ENCODE measurements at regions not wholly inside any gene's neighbourhood (a gene's known extent, or its start where the extent isn't known, plus 50 kb on each side); places are given as distances from the start of the nearest gene placed in this dataset.
A peak's percentile ranks its signal among the peaks of the same experiment; 100 is the strongest.

GRCh38 chr11:105377870-105378269 is 232.0 kb upstream of the GRIA4 start:
- DNase-seq (ENCODE audit: low read depth) (no peak), FAIRE-seq (no peak)
- no peak overlapping the region for H3K4me3 ChIP-seq (ENCODE audit: low read depth, low read length)
- TF ChIP-seq CTCF (IDR thresholded peaks at IDR 0.05; ENCODE audit: insufficient read depth, low read length, severe bottlenecking) = no peak
- no peaks in the 10 kb centered on the region for H3K36me3 ChIP-seq (ENCODE audit: control insufficient read depth, insufficient read depth, low read length)
- H3K27me3 ChIP-seq (ENCODE audit: control insufficient read depth, insufficient read depth, low read length) = no peaks in the 10 kb centered on the region

GRCh38 chr11:105372206-105372605 is 232.6 kb upstream of the CARD18 start:
- no peak for TF ChIP-seq CTCF (IDR thresholded peaks at IDR 0.05; ENCODE audit: insufficient read depth, low read length, severe bottlenecking)
- H3K27me3 ChIP-seq (ENCODE audit: control insufficient read depth, insufficient read depth, low read length) = no peaks in the 10 kb centered on the region
- FAIRE-seq (no peak), DNase-seq (ENCODE audit: low read depth) (peak; percentile 10)
- H3K4me3 ChIP-seq (ENCODE audit: low read depth, low read length) = no peak overlapping the region
- no peaks in the 10 kb centered on the region for H3K36me3 ChIP-seq (ENCODE audit: control insufficient read depth, insufficient read depth, low read length)

- TF ChIP-seq CTCF (IDR thresholded peaks at IDR 0.05; ENCODE audit: insufficient read depth, low read length, severe bottlenecking) = no peak
- FAIRE-seq = no peak
- H3K27me3 ChIP-seq (ENCODE audit: control insufficient read depth, insufficient read depth, low read length) = no peaks in the 10 kb centered on the region
- H3K4me3 ChIP-seq (ENCODE audit: low read depth, low read length) = no peak overlapping the region
- no peak for DNase-seq (ENCODE audit: low read depth)
- no peaks in the 10 kb centered on the region for H3K36me3 ChIP-seq (ENCODE audit: control insufficient read depth, insufficient read depth, low read length)
These were observed 231.7 kb upstream of the CARD18 start for GRCh38 chr11:105371311-105371710.

- FAIRE-seq (no peak), DNase-seq (ENCODE audit: low read depth) (peak; percentile 64)
- Histone ChIP-seq H3K36me3 (ENCODE audit: control insufficient read depth, insufficient read depth, low read length) (no peaks in the 10 kb centered on the region), H3K4me3 (ENCODE audit: low read depth, low read length) (no peak overlapping the region), H3K27me3 (ENCODE audit: control insufficient read depth, insufficient read depth, low read length) (no peaks in the 10 kb centered on the region)
- no peak for TF ChIP-seq CTCF (IDR thresholded peaks at IDR 0.05; ENCODE audit: insufficient read depth, low read length, severe bottlenecking)
These were observed 229.1 kb upstream of the CARD18 start for GRCh38 chr11:105368711-105369110.

- DNase-seq (ENCODE audit: low read depth) = peak; percentile 66
These were observed 227.6 kb upstream of the CARD18 start for GRCh38 chr11:105367129-105367528.

More at GRCh38 chr11:105367129-105367528, 227.6 kb upstream of the CARD18 start:
- Histone ChIP-seq H3K36me3 (ENCODE audit: control insufficient read depth, insufficient read depth, low read length) (no peaks in the 10 kb centered on the region), H3K27me3 (ENCODE audit: control insufficient read depth, insufficient read depth, low read length) (no peaks in the 10 kb centered on the region), H3K4me3 (ENCODE audit: low read depth, low read length) (no peak overlapping the region)
- TF ChIP-seq CTCF (IDR thresholded peaks at IDR 0.05; ENCODE audit: insufficient read depth, low read length, severe bottlenecking) = no peak
- no peak for FAIRE-seq
